Liver (tissue), 3 donors: ENCODE measurements at regions not wholly inside any gene's neighbourhood (a gene's known extent, or its start where the extent isn't known, plus 50 kb on each side); places are given as distances from the start of the nearest gene placed in this dataset.

Experiments used
- EGR1 ChIP-seq, 2 donors: IDR thresholded peaks; 2 replicates each; pipeline ENCODE4 v1.6.1; 2016 to 2018; ENCODE audit warnings: antibody characterized with exemption in 2 of 2, low read depth in 2 of 2
- GABPA ChIP-seq, 2 donors: IDR thresholded peaks in 1 of 2; conservative IDR thresholded peaks in 1 of 2; 2 replicates each; pipeline ENCODE4 v1.6.1; 2016; ENCODE audit warnings: antibody characterized with exemption in 2 of 2, mild to moderate bottlenecking in 1 of 2, moderate library complexity in 1 of 2
- JUND ChIP-seq, 2 donors: IDR thresholded peaks; 2 replicates each; pipeline ENCODE4 v1.6.1; 2016; ENCODE audit warnings: antibody characterized with exemption in 2 of 2
- MAX ChIP-seq: IDR thresholded peaks from 2 replicates; pipeline ENCODE4 v1.6.1; 2016; ENCODE audit warnings: antibody characterized with exemption
- RAD21 ChIP-seq, 2 donors: IDR thresholded peaks; 2 replicates each; pipeline ENCODE4 v1.6.1; 2016; ENCODE audit warnings: antibody characterized with exemption in 2 of 2, mild to moderate bottlenecking in 2 of 2
- REST ChIP-seq: IDR thresholded peaks from 2 replicates; pipeline ENCODE4 v1.6.1; 2016; ENCODE audit warnings: antibody characterized with exemption, mild to moderate bottlenecking
- RXRA ChIP-seq, 2 donors: IDR thresholded peaks; 2 replicates each; pipeline ENCODE4 v1.6.1; 2017 to 2018; ENCODE audit warnings: antibody characterized with exemption in 2 of 2, mild to moderate bottlenecking in 1 of 2
- SP1 ChIP-seq: IDR thresholded peaks from 2 replicates; pipeline ENCODE4 v1.6.1; 2018; ENCODE audit warnings: antibody characterized with exemption, mild to moderate bottlenecking
- TAF1 ChIP-seq: conservative IDR thresholded peaks from 2 replicates; pipeline ENCODE4 v1.6.1; 2016; ENCODE audit warnings: antibody characterized with exemption, mild to moderate bottlenecking
- YY1 ChIP-seq: IDR thresholded peaks from 2 replicates; pipeline ENCODE4 v1.6.1; 2016; ENCODE audit warnings: antibody characterized with exemption, mild to moderate bottlenecking
- ZBTB33 ChIP-seq: IDR thresholded peaks from 2 replicates; pipeline ENCODE4 v1.6.1; 2016; ENCODE audit warnings: antibody characterized with exemption
- TF ChIP-seq, protein P1 (sequence below): fragments of 150-350 bp; IDR thresholded peaks from 2 replicates; pipeline ENCODE4 v1.5.1; 2017; ENCODE audit warnings: improper control_type of control experiment, low read depth, low read length; ENCODE audit not compliant: missing input control
- donor health status: healthy.
- donor health status: healthy.

GRCh38 chr12:124437121-124437520 is 130.3 kb downstream of the NCOR2 start:
- no peak for TF ChIP-seq MAX
- TF ChIP-seq RXRA (IDR thresholded peaks at IDR 0.05): no peak
- TF ChIP-seq, protein P1, sequence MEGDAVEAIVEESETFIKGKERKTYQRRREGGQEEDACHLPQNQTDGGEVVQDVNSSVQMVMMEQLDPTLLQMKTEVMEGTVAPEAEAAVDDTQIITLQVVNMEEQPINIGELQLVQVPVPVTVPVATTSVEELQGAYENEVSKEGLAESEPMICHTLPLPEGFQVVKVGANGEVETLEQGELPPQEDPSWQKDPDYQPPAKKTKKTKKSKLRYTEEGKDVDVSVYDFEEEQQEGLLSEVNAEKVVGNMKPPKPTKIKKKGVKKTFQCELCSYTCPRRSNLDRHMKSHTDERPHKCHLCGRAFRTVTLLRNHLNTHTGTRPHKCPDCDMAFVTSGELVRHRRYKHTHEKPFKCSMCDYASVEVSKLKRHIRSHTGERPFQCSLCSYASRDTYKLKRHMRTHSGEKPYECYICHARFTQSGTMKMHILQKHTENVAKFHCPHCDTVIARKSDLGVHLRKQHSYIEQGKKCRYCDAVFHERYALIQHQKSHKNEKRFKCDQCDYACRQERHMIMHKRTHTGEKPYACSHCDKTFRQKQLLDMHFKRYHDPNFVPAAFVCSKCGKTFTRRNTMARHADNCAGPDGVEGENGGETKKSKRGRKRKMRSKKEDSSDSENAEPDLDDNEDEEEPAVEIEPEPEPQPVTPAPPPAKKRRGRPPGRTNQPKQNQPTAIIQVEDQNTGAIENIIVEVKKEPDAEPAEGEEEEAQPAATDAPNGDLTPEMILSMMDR: no peak
- no peak for TF ChIP-seq EGR1 (IDR thresholded peaks at IDR 0.05; ENCODE audit: low read depth in 2 of 2)
- no peak for TF ChIP-seq YY1
- TF ChIP-seq REST: no peak
- no peak for TF ChIP-seq GABPA (IDR thresholded peaks at IDR 0.05 in 1 of 2, conservative IDR thresholded peaks at IDR 0.05 in 1 of 2)
- no peak for TF ChIP-seq TAF1
- no peak for TF ChIP-seq RAD21 (IDR thresholded peaks at IDR 0.05)
- TF ChIP-seq JUND (IDR thresholded peaks at IDR 0.05): no peak
- TF ChIP-seq SP1: no peak
- TF ChIP-seq ZBTB33: no peak
